ENCODE measurements at regions not wholly inside any gene's neighbourhood (a gene's known extent, or its start where the extent isn't known, plus 50 kb on each side); places are given as distances from the start of the nearest gene placed in this dataset. TPM values are rescaled to one million over a fixed set of nuclear protein-coding genes. Genes with fewer than 3 reads are reported as not detected.

Small RNAs in the stretch of these regions (small RNA-seq; reads per million reads assigned to genes)
- not detected for gene AL355375.2 (ENCODE audit: low replicate concordance)
